T-helper 17 cell (primary cell): ENCODE measurements at regions not wholly inside any gene's neighbourhood (a gene's known extent, or its start where the extent isn't known, plus 50 kb on each side); places are given as distances from the start of the nearest gene placed in this dataset.
"Not testable (repeated sequence)": the region's sequence is repeated elsewhere in the genome, so short reads cannot be mapped to it uniquely, and the experiment has no call there.

ENCODE experiments used
- ATAC-seq: fragments of 150-1000 bp; cut with Tn5 transposase; 2 replicates; pipeline ENCODE4 v1.10.0; 2021; ENCODE audit warnings: mild to moderate bottlenecking, moderate library complexity
- DNase-seq, 3 donors: peaks; one replicate each; pipeline versions ENCODE4 v3.0.0 to v3.0.0-alpha.2; 2020 to 2021
- H3K9me3 ChIP-seq: one replicate; pipeline ENCODE4 v1.7.0; 2013; ENCODE audit warnings: low read length, mild to moderate bottlenecking; ENCODE audit not compliant: control insufficient read depth, poor library complexity, severe bottlenecking
- H3K27ac Mint-ChIP-seq: one replicate; pipeline ENCODE4 v1.8.0; 2022; ENCODE audit warnings: mild to moderate bottlenecking, moderate library complexity, mixed read lengths
- H3K27me3 Mint-ChIP-seq: one replicate; pipeline ENCODE4 v1.8.0; 2022; ENCODE audit warnings: mixed read lengths
- H3K36me3 Mint-ChIP-seq: one replicate; pipeline ENCODE4 v1.8.0; 2022; ENCODE audit warnings: low read depth, mixed read lengths
- H3K4me1 Mint-ChIP-seq: one replicate; pipeline ENCODE4 v1.8.0; 2022; ENCODE audit warnings: mild to moderate bottlenecking, mixed read lengths
- H3K4me3 Mint-ChIP-seq: one replicate; pipeline ENCODE4 v1.8.0; 2022; ENCODE audit warnings: mild to moderate bottlenecking, moderate library complexity, mixed read lengths

DNA sequence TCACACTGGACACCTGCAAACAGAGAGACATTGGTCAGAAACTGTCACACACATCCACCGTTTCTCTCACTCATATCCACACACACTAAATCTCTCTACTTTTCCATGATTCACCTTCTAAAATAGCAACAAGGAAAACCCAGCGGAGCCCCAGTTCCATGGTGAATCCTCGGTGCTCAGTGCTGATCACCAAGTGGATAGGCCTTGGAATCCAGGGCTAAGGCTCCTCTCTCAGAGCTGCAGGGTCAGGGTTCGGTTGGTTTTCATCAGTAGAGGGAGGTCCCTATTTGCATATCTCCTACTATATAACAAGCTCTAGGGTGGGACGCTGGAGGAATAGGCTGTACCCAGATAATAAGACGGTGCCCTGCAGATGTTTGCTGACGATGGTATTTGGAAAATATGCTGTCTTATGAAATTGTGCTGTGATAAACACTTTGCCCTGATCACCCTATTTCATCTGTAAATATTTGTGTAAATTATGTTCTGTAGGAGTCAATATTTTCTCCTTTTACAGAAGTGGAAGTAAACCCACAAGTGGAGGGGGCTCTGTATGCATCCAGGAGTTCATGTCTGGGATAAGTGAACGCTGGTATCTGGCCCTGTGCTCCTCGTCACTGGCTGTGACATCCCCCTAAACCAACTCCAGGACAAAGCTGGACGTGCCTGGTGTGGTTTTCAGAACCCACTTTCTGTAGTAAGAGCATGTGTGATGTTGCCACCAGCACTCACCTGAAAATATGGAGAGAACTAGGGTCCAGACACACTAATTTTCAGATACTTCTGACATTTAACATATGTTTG, 709.2 kb downstream of the TMEM121 start:
- peaks cover 2% of the 10 kb centered on the region for H3K36me3 Mint-ChIP-seq
- peaks cover 13% of the 10 kb centered on the region for H3K4me1 Mint-ChIP-seq
- H3K27ac Mint-ChIP-seq: no peak overlapping the region
- no peak overlapping the region for H3K4me3 Mint-ChIP-seq
- peaks cover 18% of the 10 kb centered on the region for H3K27me3 Mint-ChIP-seq
- no peak for ATAC-seq
- no peaks in the 10 kb centered on the region for H3K9me3 ChIP-seq
- DNase-seq: no peak

DNA sequence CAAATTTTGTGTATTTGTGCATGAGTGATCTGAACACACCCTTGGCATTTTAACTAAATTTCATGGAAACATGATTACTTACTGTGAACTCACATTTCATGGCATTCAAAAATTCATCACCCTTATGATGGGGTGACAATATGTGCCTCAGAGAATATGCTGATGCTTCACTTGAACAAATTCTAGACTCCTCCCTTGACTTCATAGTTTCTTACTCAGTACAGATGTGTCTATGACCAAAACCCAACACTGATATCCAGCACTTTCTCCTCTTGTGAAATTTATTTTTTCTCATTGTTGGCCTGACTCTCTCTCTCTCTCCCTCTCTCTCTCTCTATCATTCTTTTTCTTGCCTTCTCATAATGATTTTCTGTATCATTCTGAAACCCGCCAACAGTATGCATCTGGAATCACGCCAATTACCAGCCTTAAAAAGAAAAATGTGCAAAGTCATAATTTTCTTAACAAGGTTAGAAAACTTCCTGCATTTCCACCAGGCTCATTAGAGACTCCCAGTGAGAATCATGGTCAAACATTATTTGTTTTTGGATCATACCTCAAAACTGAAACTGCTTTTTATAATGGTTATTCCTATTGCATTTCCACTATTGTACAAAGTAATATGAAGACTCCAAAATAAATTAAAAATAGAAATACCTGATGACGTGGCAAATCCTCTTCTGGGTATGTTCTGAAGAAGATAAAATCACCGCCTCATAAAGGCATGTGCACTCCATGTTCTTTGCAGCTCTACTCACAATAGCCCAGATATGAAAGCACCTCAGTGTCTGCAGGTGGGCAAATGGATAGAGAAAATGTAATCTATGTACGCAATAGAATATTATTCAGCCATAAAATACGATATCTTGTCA, 722.2 kb downstream of the TMEM121 start:
- Mint-ChIP-seq H3K27ac (no peak overlapping the region), H3K4me3 (no peak overlapping the region), H3K4me1 (no peaks in the 10 kb centered on the region), H3K27me3 (peaks cover 68% of the 10 kb centered on the region), H3K36me3 (peaks cover 8% of the 10 kb centered on the region)
- DNase-seq: no peak
- ATAC-seq: no peak
- H3K9me3 ChIP-seq: no peaks in the 10 kb centered on the region

DNA sequence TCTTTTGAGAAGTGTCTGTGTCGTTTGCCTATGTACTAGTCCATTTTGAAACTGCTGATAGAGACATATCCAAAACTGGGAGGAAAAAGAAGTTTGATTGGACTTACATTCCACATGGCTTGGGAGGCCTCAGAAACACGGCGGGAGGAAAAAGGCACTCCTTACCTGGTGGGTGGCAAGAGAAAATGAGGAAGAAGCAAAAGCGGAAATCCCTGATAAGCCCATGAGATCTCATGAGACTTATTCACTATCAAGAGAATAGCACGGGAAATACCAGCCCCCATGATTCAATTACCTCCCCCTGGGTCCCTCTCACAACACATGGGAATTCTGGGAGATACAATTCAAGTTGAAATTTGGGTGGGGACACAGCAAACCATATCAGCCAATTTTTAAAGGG, 727.6 kb downstream of the TMEM121 start:
- not testable (repeated sequence) for ATAC-seq, H3K4me3 Mint-ChIP-seq, DNase-seq, H3K36me3 Mint-ChIP-seq, H3K4me1 Mint-ChIP-seq, H3K27ac Mint-ChIP-seq, H3K9me3 ChIP-seq
- H3K27me3 Mint-ChIP-seq: peaks cover 64% of the 10 kb centered on the region

DNA sequence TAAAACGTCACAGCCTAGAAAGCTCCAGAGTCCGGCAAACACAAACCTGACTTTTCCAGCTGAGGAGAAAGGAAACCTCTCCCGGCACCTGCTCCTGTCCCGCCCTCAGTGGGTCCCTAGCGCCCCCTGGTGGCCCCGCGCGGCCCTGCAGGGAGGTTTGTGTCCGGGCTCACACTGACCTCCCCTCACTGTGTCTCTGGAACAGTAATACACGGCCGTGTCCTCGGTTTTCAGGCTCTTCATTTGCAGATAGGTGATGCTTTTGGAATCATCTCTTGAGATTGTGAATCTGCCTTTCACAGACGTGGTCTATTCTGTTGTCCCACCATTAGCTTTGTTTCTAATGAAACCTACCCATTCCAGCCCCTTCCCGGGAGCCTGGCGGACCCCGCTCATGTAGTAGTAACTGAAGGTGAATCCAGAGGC, 731.2 kb downstream of the TMEM121 start:
- DNase-seq: peak; percentile 56 to 80 (median 62)
- peaks cover 45% of the 10 kb centered on the region for H3K27me3 Mint-ChIP-seq
- H3K36me3 Mint-ChIP-seq, H3K4me1 Mint-ChIP-seq, H3K9me3 ChIP-seq: not testable (repeated sequence)
- H3K27ac Mint-ChIP-seq: peak overlapping the region; percentile 43
- H3K4me3 Mint-ChIP-seq: peak overlapping the region; percentile 61
- ATAC-seq: peak; percentile 62

DNA sequence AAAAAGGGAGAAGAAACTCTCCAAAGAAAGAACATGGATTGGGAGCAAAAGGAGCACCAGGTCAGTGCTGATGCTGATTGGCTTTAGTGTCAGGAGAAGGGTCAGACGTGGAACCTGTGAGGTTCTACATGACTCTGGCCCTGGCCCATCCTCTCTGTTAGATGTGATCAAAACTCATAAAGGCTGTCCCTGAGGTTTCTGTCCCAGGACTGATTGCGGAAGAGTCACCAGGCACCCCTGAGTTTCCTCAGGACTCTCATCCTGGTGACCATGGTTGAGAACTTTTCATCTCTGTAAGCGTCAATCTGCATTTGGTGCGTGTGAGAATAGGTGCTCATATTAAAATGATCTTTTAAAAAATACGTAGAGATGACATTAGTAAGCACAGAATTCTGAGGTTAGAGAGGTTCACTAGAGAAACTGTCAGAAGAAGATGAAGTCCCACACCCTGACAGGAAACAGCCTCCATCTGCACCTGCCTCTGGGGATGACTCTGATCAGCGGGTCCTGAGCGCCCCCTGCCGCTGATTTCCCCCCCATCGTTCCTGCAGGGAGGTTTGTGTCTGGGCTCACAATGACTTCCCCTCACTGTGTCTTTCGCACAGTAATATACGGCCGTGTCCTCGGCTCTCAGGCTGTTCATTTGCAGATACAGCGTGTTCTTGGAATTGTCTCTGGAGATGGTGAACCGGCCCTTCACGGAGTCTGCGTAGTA, 741.8 kb downstream of the TMEM121 start:
- Mint-ChIP-seq H3K27ac (peak overlapping the region; percentile 79), H3K4me3 (no peak overlapping the region), H3K27me3 (peaks cover 41% of the 10 kb centered on the region), H3K4me1 (peaks cover 7% of the 10 kb centered on the region), H3K36me3 (peaks cover 2% of the 10 kb centered on the region)
- H3K9me3 ChIP-seq: no peaks in the 10 kb centered on the region
- ATAC-seq: peak; percentile 73
- peak; percentile 20 to 66 (median 42) for DNase-seq

DNA sequence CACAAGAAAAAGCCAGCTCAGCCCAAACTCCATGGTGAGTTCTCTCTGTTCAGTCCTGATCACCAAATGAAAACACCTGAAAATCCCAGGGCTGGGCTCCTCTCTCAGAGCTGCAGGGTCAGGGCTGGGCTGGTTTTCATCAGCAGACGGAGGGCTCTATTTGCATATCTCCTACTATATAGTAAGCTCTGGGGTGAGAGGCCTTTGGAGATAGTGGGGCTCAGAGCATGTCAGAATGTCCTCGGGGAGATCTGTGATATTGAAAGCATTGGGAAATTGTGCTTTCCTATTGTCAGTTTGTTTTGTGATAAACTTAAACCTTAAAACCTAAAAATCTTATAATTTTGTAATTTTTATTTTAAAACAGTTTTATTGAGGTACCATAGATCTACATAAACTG, 742.6 kb downstream of the TMEM121 start:
- H3K9me3 ChIP-seq: no peaks in the 10 kb centered on the region
- no peak overlapping the region for H3K4me3 Mint-ChIP-seq
- no peak for DNase-seq
- H3K27ac Mint-ChIP-seq: no peak overlapping the region
- H3K4me1 Mint-ChIP-seq: peaks cover 7% of the 10 kb centered on the region
- no peak for ATAC-seq
- peaks cover 40% of the 10 kb centered on the region for H3K27me3 Mint-ChIP-seq
- peaks cover 2% of the 10 kb centered on the region for H3K36me3 Mint-ChIP-seq

DNA sequence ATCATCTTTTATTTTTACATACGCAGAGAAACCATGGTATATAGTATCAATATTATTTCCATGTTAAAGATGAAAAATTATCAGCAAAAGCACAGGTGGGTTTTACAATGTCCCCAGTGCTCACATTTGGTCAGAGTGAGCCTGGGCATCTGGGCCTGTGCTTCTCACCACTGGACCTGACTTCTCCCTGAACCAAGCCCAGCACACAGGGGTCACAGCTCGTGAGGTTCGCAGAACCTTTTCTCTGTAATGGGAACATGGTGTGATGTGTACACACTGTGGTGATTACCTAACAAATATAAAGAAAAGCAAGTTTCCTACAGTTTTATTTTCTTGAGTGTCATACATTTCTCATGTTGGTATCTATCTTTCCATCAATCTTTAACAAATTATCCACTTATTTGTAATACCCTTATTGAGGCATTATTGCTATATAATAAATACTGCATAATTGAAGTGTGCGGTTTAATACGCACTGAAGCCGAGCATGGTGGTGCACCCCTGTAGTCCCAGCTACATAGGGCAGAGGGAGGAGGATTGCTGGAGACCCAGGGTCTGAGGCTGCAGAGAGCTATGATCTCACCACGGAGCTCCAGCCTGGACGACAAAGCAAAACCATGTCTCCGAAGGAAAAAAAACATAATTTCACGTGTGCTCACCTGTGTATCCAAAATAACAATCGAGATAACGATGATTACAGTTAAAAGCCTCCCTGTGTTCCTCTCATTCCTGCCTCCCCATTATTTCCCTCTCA, 743.2 kb downstream of the TMEM121 start:
- no peak for ATAC-seq
- H3K4me1 Mint-ChIP-seq: peaks cover 7% of the 10 kb centered on the region
- H3K9me3 ChIP-seq: no peaks in the 10 kb centered on the region
- no peaks in the 10 kb centered on the region for H3K36me3 Mint-ChIP-seq
- no peak overlapping the region for H3K4me3 Mint-ChIP-seq
- no peak for DNase-seq
- H3K27ac Mint-ChIP-seq: no peak overlapping the region
- H3K27me3 Mint-ChIP-seq: peaks cover 40% of the 10 kb centered on the region

DNA sequence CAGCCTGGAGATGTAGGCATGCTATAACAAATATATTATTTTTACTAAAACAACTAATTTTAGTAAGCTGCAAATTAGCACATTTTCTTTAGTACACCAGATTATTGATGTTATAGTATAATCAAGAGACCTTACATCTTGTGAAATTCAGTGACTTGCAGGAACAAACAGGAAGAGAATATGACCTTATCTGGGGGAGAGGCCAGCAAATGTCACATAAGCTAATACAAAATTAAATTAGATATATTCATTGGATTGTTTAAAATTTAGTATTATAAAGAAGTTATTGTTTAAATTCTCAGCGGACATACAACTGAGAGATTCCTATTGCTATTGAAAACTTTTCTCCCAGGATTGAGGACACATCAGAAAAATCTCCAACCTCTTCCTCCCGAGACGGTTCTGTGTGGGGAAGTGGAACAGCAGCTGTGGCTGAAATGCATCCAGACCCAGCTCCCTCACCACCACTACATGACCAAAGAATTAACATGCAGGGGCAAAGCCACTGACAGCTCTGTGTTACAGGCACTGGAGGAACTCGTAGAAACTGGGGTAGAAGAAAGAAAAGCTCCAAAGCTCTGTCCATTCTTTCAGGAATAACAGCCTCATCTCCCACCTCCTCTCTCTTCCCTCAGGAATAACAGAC, 744.2 kb downstream of the TMEM121 start:
- not testable (repeated sequence) for DNase-seq, H3K4me1 Mint-ChIP-seq, H3K36me3 Mint-ChIP-seq, H3K27ac Mint-ChIP-seq, H3K9me3 ChIP-seq, H3K4me3 Mint-ChIP-seq, ATAC-seq
- peaks cover 42% of the 10 kb centered on the region for H3K27me3 Mint-ChIP-seq

DNA sequence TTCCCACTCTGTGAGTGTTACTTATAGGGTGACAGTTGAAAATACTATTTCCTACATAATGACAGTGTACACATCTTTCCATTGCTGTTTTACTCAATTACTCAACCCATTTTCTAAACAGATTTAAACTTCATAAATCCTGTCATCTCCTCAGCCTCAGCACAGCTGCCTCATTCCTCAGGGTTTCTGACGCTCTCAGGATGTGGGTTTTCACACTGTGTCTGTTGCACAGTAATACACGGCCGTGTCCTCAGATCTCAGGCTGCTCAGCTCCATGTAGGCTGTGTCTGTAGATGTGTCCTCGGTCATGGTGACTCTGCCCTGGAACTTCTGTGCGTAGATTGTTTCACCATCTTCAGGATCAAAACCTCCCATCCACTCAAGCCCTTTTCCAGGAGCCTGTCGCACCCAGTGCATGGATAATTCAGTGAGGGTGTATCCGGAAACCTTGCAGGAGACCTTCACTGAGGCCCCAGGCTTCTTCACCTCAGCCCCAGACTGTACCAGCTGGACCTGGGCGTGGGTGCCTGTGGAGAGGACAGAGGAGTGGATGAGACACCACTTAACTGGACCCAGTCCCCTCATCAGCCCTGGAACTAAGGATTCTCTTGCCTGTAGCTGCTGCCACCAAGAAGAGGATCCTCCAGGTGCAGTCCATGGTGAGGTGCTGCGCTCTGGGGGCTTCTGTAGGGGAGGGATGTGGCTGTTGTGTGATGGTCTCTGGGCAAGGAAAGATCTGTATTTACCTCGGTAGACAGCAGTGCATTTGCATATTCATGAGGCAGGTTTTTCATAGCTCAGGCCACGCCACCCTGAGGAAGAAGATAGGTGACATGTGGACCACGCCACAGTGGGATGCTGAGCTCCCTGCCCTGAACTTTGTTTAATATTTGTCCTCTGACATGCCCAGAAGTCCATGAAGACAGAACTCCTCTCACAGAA, 750.2 kb downstream of the TMEM121 start:
- Mint-ChIP-seq H3K36me3 (no peaks in the 10 kb centered on the region), H3K4me3 (no peak overlapping the region), H3K27me3 (peaks cover 57% of the 10 kb centered on the region), H3K4me1 (peaks cover 7% of the 10 kb centered on the region), H3K27ac (peak overlapping the region; percentile 54)
- H3K9me3 ChIP-seq: no peaks in the 10 kb centered on the region
- peak; percentile 57 for ATAC-seq
- DNase-seq: no peak

DNA sequence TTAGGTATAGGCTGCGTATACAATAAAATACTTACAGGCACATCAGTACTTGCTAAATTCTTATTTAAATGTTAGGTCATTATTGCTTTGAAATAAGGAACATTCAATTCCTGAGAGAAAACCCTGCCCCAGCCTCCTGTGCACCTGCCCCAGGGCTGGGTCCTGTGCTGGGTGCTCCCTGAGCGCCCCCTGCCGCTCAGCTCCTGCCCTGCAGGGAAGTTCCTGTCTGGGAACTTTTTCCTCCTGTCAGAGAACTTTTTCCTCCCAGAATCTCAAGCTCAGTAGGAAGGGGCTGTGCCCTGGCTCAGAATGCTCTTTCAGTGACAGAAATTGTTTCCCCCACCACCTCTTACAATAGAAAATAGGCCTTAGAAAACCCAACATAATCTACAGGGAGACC, 751.1 kb downstream of the TMEM121 start:
- H3K9me3 ChIP-seq: no peaks in the 10 kb centered on the region
- no peaks in the 10 kb centered on the region for H3K36me3 Mint-ChIP-seq
- H3K27me3 Mint-ChIP-seq: peaks cover 54% of the 10 kb centered on the region
- DNase-seq: peak in 1 of 3 donors; percentile 32
- H3K4me1 Mint-ChIP-seq: peaks cover 7% of the 10 kb centered on the region
- no peak overlapping the region for H3K4me3 Mint-ChIP-seq
- no peak overlapping the region for H3K27ac Mint-ChIP-seq
- ATAC-seq: peak; percentile 68

DNA sequence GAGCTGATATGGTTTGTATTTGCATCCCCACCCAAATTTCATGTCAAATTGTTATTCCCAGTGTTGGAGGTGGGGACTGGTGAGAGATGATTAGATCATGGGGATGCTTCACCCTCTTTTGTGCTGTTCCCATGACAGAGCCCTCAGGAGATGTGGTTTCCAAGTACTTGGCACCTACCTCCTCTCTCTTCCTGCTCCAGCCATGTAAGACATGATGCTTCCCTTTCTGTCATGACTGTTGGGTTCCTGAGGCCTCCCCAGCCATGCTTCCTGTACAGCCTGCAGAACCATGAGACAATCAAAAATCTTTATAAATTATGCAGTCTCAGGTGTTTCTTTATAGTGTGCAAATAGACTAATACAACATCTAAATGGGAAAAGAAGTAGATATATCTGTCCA, 754.5 kb downstream of the TMEM121 start:
- Mint-ChIP-seq H3K4me3 (no peak overlapping the region), H3K36me3 (no peaks in the 10 kb centered on the region), H3K27ac (no peak overlapping the region), H3K27me3 (peaks cover 51% of the 10 kb centered on the region), H3K4me1 (peaks cover 7% of the 10 kb centered on the region)
- no peak for DNase-seq
- no peaks in the 10 kb centered on the region for H3K9me3 ChIP-seq
- no peak for ATAC-seq
